D341Med (cell line): ENCODE measurements at regions not wholly inside any gene's neighbourhood (a gene's known extent, or its start where the extent isn't known, plus 50 kb on each side); places are given as distances from the start of the nearest gene placed in this dataset.
A peak's percentile ranks its signal among the peaks of the same experiment; 100 is the strongest.

ENCODE experiments used
- DNase-seq: peaks from one replicate; pipeline ENCODE4 v3.0.0; 2012; ENCODE audit warnings: low spot score

- DNase-seq, result no peak
Measured at GRCh38 chr6:22027040-22027725, 269.7 kb downstream of the PRL start.

DNA sequence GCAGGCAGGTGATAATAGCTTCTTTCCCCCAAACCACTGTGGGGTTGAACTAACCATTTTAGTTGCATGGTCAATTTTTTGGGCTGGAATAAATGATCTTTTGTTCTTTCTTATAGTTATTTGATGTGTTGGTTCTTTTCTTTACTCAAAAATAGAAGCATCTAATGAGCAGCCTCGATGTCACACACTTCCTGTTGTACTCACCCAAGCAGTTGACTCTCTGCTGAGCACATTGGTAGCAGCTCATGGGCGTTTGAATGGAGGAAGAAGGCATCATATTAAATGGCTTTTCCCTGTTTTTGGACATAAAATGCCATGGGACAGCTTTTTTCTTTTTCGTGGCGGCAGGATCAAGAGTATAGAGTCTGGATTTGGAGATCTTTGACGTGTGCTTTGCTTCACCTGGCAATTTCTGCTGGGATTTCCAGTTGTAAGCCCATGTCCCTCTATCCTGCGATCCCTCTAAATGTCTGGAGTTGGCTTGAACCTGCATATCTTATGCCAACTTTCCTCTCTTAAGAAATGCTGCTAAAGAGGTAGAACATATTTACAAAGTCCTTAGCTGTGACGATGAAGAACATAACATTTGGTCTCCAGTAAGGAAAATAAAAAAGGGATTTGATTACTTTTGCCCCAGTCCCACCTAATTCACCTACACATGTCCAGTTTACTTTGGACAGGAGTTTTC lies 268.3 kb downstream of the PRL start:
- DNase-seq, result no peak

GRCh38 chr6:22029171-22029570 lies 267.7 kb downstream of the PRL start:
- DNase-seq, result no peak

GRCh38 chr6:22030730-22031619 lies 265.9 kb downstream of the PRL start:
- DNase-seq, result no peak

GRCh38 chr6:22035690-22036089 lies 261.1 kb downstream of the PRL start:
- no peak for DNase-seq

DNA sequence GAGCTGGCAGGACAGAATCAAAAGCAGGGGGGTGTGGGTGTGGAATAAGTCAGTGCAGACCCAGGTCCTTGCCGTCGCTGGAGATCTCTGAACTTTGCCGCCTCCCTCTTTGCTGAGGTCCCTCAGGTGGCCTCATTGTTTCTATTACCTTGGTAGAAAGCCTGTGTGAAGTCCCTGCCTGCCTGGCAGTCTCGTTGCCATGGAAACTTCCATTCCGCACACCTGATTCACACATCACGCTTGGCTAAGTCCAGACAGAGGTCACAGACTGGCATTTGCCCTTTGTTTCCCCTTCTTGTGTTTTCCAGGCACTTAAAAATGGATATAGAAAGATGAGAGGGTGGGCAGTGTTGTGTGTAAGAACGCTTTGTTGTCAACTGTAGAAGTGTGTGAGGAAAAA lies 260.6 kb downstream of the PRL start:
- peak; percentile 32 for DNase-seq

DNA sequence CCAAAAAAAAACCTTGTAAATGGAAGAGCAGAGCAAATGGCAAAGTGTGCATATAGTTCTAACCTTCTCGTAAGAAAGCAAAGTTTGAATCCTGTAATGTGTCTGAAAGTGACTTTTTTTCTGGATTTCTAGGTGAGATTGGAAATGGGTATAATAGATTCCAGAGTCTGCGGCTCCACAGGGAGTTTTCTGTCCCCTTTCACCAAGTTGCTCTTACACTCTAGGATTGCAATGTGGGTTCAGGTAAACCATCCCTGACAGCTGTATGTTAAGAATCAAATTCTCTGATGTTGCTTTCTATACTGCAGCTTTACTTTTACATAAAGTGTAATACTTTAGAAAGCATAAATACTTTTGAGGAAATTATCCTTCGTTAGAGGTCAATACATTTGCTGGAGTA lies 260.1 kb downstream of the PRL start:
- DNase-seq, result no peak

DNA sequence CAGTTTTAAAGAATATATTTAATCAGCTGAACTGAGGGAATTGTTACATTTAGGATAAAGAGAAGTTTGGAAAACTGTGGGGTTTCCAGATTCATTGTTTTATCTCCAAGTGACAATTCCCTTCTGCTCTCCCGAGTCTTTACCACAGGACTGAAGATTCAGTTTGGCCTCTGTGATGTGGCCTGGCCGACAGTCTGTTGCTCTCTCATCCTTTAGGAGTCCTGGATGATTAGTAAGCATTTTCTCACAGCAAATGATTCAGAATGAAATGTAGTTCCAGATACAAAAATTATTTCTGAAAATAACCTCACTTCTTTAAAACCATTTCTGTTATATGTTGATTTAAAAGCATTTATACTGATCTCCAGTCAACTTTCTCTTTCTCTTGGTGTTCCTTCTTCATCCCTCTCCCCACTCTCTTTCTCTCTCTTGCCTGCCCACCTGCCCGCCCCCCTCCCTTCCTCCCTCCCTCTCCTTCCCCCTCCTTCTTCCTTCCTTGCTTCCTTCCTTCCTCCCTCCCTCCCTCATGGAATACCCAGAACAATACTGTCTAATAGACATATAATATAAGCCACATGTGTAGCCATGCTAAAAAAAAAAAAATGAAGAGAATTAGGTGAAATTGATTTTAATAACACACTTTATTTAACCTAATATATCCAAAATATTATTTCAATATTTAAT lies 254.9 kb downstream of the PRL start:
- DNase-seq, result no peak

DNA sequence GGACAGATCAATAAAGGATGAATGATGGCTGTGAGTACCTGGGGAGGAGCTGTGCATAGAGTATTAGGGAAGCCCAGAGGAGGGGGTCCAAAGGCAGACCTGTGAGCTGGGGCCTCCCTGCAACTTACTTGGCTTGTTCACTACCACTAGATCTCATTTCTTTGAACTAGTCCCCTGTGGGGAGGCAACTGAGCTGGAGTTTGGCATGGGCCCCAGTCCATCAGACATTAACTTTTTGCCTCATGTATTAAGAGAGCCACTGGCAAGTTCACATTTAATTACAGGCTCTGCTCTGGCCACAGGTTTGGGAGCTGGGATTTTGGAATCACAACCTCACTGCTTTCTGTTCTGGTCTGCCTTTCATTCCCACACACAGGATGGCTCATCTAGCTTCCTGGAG lies 254.1 kb downstream of the PRL start:
- DNase-seq, result no peak

DNA sequence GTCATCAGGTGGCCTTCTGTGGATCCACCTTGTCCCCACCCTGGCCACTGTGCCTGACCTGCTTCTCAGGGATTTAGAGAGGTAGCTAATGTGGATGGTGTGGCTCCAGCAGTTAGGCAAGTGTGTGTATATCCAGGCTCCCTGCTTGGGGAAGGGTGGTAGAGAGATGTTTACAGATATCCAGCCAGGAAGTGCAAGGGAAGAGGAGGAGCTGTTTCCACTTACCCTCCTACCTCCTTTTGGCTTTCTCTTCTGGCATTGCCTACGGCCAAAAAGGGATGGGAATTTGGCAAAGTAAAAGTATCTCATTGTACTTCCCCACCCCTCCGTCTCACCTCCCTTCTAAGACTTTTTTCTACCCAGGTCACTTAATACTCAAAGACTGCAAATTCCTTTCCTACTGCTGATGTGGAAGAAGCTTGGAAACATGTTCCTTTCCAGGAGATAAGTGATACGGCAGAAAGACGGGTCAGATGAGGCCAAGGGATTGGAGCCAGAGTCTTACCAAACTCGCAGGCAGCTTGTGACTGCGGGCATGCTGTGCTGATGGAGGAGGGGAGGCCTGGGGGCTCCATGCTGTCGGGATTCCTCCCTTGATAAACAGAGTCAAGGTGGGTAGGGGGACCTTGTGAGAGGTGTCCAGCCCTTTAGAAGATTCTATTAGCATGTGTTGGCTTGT lies 253.4 kb downstream of the PRL start:
- DNase-seq, result no peak

DNA sequence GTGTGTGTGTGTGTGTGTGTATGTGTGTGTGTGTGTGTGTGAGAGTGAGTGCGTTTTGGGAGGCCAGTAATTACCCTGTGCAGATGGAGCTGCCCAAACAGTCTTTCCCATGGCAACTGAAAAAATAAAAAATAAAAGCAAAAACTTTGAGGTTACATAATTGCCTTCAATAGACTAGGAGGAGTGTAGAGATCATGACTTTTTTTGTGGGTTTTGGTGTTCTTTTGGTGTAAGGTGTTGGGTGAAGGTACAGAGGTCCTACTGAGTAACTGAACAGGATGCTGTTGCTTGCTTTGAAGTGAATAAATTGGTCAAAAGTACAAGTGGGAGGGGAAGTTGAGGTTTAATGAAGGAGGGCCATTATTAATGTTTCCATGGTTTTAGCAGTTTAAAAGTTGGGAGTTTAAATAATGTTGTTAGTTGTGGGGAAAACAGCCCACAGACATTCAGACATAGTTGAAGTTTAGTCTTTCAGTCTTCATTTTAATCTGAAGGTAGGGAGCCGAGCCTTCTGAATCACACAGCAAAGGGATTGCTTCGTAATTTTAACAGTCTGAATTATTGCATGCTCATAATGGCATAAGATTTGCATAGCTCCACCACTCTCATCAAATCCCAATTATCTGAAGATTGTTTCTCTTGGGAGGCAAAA lies 251.4 kb downstream of the PRL start:
- no peak for DNase-seq

- DNase-seq, result no peak
Measured at GRCh38 chr6:22049002-22049401, 247.8 kb downstream of the PRL start.

DNA sequence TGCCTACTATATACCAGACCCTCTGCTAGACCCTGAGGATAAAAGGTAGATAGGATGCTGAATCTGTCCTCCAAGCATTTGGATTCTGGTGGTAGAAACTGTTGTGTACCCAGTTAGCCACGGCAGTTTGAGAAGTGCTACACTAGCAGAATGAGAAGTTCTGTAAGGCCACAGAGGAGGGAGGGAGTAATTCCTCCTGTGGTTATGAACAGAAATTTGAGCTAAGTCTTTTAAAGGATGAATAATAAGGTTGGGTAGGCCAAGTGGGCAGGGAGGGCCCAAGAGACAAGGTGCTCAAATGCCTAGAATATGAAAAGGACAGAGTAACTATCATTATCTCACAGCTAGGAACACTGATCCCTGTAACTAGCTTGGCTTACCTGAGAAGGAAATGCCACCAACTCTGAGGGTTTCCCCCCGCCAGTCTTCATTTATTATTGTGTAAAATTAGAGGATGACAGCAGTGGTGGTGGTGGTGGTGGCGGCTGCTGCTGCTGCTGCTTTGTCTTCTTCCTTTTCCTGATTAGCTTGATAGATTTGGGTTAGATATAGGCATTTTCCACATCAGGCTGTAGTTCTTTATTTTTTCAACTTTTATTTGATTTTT lies 243.3 kb downstream of the PRL start:
- no peak for DNase-seq

DNA sequence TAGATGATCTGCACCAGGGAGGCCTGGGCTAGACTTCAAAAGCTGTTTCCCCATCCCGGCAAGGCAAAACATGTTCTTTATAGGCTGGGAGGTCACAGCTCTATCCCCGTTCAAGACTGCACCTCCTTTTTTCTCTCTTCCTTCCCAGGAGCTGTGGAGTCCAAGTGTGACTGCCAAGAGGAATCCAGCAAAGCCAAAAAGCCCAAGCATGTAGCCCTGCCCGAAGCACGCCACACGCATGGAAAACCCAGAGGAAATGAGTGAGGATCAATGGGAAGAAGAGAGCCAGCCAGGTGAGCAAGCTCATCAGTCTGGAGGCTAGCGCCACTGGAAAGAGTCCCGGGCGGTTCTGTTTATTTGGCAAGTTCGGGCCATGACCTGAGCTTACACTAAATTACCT lies 240.4 kb downstream of the PRL start:
- no peak for DNase-seq

DNA sequence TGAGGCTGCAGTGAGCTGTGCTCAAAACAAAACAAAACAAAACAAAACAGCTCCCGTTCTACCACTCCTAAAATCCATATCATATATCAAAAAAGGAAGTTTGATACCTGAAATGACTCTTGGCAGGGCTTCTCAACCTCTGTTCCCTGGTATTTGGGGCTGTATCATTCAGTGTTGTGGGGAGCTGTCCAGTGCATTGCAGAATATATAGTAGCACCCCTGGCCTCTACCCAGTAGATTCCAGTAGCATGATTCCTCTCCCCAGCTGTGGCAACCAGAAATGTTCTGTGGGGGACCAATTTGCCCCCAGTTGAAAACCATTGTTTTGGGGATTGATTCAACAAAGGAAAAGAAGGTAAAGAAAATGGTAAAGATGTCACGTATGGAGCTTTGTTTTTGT lies 238.9 kb downstream of the PRL start:
- DNase-seq, result no peak

DNA sequence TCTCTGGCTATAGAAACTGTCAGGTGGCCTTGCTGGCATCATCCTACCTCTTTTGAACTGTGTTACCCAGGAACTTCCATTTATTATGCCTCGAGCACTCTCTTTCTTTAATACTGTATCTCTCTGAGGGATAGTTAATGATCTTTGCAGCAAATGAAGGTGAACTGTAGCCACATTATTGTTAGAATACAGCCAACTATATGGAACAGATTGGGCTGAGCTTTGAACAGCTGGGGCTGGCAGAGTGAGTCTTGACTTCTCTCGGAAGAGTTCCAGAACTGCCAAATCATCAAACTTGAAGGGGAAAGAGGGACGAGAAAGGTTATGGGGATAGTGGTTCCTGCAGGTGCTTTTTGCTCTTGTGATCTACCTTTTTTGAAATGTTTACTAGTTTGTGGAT lies 237.7 kb downstream of the PRL start:
- DNase-seq, result no peak

DNA sequence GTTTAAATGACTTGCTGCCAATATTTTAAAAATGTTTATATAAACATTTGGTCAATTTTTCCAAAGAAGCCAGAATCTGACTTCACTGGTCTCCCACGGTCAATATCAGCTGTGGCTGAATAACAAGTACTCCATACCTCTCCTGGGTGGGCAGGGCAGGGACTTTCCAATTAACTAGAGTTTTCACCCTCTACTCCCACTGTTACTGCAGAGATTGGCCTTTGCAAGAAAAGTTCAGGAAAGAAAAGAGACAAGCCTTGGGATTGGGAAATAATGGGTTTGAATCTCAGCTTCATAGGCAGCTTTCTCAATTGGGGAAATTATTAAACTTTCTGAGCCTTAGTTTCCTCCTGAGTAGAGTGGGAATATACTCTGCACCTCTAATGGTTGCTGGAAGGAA lies 236.9 kb downstream of the PRL start:
- no peak for DNase-seq

- no peak for DNase-seq
Measured at GRCh38 chr6:22062807-22063408, 233.9 kb downstream of the PRL start.

GRCh38 chr6:22064558-22064957 lies 232.3 kb downstream of the PRL start:
- no peak for DNase-seq

DNA sequence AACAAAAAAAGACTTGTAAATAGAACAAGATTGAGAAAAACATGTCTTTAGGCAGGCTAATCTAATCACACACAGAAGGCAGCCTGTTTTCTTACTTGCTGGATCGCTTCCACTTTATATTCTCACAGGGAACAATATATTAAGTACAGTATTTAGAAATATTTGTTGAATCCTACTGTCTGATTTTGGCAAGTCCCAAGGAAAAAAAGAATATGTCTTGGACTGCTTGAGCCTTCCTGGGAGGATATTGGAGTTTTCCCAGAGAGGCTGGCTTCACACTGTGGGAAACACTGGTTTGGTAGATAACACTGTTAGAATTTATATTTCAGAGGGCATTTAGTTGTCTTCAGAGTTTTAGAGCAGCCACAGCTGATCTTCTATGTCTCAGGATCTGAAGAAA lies 229.7 kb downstream of the PRL start:
- no peak for DNase-seq

GRCh38 chr6:22067671-22068070 lies 229.2 kb downstream of the PRL start:
- no peak for DNase-seq
